ENCODE measurements at regions not wholly inside any gene's neighbourhood (a gene's known extent, or its start where the extent isn't known, plus 50 kb on each side); places are given as distances from the start of the nearest gene placed in this dataset.
"Not testable (repeated sequence)": the region's sequence is repeated elsewhere in the genome, so short reads cannot be mapped to it uniquely, and the experiment has no call there.

DNA sequence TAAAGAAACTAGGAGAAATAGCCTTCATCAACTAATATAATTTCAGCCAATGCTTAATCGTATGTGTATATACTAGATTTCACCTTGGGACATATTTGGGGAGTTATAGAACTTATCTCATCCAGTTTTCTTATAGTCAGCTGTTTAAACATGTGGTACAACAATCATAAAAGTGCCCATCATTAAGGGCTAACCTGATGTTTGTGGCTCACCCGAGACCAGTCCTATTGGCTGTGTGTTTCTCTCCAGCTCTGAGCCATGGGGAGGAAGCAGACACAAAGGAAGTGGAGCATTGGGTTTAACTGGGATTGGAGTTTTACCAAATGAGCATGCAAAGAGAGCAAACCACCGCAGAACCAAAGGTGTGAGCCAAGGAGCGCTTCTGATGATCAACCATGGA, 114.3 kb upstream of the KLF12 start:
- no peak for DNase-seq (ENCODE audit: low read depth)

DNA sequence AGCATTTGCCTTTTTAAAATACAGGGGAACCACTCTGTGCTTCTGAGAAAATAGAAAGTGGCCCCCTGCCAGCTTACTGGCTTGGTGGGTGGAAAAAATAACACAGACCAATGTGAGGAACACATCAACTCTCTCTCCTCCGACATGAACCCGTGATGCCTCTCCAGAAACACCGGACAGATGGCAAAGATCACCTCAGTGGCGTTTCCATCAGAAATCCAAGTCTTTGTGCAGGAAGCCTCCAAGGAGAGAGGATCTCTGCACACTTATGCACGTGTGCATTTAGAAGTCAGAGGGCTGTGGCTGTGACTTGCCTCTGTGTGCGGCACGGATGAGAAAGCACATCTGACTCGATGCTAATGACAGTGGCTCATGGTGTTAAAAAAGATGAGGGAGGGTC, 112.3 kb upstream of the KLF12 start:
- no peak for DNase-seq (ENCODE audit: low read depth)

DNA sequence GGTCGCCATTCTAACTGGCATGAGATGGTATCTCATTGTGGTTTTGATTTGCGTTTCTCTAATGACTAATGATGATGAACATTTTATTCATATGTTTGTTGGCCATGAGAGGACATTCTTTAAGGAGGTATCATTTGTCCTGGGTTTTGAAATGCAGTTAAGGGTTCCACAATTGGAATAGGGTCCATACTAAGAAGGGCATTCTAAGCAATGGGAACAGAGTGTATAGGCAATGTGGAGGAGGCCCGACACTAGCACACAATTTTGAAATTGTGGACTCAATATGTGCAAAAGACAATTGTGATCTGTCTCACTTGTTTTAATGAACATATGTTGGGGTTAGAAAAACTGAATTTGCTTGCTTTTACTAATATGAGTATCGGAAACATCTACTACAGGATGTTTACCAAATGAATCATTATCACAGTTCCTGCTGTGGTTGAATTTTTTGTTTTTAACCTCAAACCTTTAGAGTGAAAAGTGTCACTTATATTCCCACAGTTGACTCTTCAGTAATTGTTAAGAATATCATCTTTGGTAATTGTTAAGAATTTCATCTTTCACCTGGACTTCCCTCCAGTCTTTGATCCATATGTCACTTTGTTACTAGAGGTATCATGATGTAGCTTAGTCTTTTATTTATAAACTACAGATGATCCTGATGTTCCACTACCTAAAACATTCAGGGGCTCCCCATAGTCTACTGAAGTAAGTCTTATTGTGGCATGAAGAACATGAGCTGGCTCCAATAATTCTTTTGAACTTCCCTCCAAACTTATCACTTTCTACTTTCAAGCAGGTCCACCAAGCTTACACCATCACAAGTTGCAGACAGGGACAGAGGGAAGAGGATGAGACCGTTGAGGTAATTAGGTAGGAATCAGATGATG, 109.7 kb upstream of the KLF12 start:
- no peak for DNase-seq (ENCODE audit: low read depth)

DNA sequence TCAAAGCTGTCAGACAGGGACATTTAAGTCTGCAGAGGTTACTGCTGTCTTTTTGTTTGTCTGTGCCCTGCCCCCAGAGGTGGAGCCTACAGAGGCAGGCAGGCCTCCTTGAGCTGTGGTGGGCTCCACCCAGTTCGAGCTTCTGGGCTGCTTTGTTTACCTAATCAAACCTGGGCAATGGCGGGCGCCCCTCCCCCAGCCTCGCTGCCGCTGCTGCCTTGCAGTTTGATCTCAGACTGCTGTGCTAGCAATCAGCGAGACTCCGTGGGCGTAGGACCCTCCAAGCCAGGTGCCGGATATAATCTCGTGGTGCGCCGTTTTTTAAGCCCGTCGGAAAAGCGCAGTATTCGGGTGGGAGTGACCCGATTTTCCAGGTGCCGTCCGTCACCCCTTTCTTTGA, 107.1 kb upstream of the KLF12 start:
- not testable (repeated sequence) for DNase-seq (ENCODE audit: low read depth)

DNA sequence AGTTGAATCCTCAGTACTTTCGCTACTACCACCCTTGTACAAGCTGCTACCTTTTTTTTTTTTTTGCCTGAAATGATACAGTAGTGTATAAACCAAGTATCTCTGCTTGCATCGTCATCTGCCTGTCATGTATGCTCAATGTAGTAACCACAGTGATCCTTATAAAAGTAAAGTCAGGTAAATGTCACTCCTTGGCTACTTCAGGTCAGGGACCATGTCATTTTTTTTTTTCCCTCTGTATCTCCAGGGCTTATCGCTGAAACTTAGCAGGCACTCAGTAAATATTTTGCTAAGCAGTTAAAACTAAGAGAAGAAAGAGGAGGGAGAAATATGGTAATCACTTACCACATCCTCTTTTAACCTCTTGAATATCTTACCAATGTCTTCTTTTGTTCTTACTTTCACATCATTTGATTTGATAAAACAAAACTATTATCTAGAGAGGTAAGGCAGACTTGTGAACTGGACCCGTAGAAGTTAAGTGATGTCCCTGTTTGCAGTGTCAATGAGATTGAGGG, 96.8 kb upstream of the KLF12 start:
- no peak for DNase-seq (ENCODE audit: low read depth)

DNA sequence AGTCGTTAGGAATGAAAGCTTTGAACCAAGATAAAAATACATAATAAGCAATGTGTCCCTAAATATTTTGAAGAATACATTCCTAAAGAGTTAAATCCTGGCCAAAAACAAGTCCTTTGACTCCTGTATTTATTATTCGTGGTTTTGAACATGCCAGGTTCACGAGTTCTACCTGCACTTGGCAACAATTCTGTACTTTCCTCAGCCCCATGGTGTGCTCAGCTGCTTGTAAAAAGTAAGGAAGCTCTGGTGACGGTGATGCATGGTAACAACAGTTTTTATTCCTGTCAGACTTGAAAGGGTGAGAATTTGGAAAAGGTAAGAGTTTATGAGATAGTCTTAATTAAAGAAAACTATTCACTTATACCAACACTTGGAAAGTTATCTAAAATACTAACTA, 95.0 kb upstream of the KLF12 start:
- DNase-seq (ENCODE audit: low read depth) = no peak

DNA sequence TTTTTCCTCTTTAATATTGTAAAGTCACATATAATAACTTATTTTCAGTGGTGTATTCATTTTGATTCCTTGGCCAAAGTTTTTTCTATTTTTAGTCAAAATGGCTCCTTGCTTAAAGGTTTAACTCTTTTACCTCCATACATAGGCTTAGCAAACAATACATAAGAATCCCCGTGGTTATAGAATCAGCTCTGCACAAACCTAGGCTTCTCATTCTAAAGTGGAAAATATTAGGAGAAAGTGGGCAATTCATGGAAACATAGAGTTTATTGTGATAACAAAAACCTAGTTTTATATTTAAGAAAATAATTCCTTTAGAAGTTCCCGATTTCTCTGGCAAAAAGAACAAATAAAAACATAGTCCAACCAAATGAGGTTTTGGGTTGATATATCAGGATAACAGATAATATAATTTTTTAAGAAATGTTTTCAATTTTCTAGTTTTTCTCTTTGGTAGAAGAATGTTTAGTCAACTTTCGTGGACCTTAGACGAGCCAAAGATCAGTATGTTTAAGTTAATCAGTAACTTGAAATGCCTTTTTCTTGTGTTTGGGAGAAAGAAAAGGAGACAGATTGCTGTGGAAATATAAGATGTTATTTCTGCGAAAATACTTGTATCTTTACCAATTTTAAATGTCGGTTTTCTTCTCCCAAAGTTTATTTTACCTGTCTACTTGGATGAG, 93.4 kb upstream of the KLF12 start:
- no peak for DNase-seq (ENCODE audit: low read depth)

DNA sequence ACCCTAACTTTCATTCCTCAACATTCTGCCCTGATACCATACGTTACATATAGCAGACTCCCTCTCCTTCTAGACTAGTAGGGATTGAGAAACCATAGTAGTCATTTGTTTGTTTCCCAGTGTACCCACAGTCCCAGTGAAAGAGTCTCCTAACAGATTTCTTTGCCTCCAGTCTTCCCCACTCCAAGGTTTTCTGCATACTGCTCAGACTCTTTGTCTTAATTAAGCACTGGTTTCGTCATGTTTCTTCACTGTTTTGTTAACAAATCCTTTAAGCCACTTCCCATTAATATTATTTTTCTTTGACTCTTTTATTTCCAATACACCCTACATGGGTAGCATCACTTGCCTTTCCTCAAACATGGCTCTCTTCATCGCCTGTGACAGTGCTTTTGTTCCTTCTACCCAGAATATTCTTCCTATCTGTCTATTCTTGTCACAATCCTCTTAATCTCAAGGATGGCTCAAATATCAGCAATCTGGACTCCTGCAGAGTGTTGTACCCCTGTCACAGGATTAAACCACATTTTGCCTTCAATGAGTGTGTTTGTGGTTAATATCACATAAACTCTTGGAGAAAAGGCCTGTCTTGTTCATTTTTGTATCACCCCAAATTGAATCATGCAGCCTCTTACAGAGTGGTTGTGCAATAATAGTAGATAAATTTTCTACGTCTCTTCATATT, 92.7 kb upstream of the KLF12 start:
- DNase-seq (ENCODE audit: low read depth) = no peak

DNA sequence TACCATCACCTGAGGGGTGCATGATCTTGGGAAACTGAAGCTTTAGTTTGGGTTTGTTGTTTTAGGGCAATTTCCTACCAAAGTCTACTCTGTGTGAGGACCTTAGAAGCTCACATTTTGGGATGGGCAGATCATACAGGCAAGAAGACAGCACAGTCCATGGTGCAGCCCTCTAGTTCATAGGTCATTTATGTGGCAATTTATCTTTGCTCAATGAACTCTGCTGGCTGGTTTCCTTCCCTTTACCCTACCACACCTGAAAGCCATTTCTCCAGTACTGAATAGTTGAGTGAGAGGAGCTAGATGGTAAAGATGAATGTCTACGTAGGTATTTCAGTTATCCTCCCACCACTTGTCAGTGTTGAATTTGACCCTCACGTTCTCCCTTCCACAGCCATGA, 87.5 kb upstream of the KLF12 start:
- DNase-seq (ENCODE audit: low read depth) = no peak

DNA sequence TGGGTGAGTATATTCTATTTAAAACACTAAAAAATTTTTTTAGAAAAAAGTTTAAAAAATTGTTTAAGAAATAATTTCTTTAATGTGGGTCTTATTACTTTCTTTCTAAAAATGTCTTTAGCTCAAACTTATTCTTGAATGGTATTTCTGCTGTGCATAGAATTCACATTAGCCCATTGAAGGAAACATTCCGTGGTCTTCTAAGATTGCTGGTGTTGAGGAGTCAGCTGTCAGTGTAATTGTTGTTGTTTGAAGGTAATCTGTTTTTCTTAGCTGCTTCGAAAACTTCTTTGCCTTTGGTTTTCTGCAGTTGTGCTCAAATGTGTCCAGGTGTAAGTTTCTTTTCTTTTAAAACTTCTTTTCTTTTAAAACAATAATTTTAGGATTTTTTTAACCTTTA, 85.4 kb upstream of the KLF12 start:
- DNase-seq (ENCODE audit: low read depth) = no peak

DNA sequence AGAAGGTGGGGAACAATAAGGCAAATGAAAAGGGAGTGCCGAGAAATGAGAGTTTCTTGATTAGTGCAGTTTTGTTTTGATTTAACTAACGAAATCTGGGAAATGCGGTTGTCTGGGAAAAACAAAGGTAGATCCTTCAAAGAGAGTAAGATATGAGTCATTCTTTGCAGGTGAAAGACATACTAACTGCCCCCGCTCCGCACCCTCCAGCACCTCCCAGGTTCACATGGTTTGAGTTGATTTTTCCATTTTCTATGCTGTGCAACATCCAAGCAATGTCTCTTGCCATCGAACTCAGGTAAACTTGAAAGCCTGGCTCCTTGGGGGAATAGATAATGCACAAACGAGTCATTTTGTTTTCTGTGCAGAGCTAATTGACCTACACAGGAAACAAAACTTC, 84.1 kb upstream of the KLF12 start:
- DNase-seq (ENCODE audit: low read depth) = no peak

DNA sequence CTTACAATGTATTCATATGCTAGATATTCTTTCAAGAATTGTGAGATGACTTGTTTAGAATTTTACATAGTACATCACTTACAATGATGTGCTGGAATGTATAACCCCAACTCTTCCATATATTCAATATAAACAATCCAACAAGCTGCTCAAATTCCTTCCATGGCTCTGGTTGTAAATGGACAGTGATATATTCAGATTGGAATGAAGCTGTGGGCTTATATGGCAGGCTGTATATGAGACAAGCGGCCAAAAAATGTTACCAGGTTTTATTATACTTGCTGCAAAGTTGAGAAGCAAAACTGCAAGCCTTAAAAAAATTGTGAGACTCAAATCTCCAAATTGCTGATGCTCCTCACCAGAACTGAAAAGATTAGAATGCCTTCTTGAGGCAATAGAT, 83.6 kb upstream of the KLF12 start:
- no peak for DNase-seq (ENCODE audit: low read depth)

DNA sequence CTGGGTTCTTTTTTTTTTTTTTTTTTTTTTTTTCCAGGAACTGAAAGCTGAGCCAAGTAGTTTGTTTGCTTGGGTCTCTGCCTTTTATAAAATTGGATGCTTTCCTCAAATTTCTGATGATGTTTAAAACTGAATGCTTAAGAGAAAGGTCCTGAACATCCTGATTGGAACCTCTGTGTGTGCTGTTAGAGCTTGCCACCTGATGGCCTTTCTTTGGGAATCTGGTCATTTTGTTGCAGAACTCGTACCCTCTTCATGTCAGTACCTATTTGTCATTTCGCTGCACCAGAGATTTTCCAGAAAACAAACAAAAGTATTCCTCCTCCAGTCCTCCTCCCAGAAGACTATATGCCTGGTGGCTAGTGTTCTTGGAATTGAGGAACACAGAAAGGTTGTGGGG, 81.2 kb upstream of the KLF12 start:
- DNase-seq (ENCODE audit: low read depth) = no peak

DNA sequence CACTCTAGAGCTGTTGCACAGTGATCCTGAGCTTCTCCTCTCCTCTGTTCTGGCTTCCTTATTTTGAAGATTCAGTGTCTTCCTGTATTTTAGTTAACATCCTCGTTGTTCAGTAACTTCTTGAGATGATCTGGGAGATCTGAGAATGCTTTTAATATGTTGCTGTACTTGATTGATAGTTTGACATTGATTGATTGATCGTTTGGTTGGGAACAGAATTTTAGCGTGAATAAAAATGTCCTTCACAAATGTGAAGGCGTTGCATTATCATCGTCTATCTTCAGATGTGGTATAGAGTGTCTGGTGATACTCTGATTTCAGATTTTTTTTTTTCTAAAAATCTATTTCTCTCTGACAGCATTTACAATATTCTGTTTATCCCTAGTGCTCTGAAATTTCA, 80.1 kb upstream of the KLF12 start:
- DNase-seq (ENCODE audit: low read depth) = no peak

DNA sequence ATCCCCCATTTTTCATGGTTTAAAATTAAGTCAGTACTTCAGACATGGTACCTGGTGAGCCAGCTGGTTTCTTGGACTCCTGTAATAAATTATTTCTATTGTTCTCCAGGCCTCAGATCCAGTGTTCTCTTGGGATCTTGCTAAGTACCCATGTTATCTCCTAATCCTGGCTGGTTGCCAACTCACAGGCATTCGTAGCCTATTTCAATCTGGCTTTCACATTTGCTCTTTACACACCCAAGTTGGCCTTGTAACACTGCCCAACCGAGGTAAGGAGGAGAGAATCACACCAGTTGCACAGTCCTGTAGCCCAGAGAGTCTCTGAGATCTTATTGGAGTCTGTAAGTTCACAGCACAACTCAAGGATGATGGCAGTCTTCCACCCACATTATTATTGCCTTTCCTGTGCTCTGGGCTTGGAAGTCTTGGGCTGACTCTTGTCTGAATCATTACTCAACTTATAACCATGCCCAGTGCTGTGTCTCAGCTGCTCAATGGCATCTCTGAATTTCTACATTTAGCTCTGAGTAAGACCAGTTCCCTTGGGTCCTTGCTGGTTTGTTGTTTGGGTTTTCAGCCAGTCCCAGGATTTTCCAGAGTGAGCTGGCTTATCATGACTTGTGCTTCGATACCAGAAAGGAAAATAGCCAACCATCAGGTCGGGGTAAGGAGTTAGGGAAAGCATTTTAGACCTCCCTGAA, 76.6 kb upstream of the KLF12 start:
- DNase-seq (ENCODE audit: low read depth) = no peak

DNA sequence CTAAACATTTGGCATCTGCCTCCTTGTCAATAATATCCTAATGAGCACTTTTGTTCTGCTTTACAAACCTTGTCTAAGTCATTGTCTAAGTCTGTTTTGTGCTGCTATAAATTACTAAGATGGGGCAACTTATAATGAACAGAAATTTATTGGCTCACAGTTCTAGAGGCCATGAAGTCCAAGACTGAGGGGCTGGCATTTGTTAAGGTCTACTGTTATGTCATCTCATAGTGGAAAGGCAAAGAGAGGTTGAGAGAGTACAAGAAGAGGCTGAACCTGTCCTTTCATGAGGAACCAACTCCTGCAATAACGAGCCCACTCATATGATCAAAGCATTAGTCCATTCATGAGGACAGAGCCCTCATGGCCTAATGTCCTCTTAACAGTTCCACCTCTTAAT, 72.7 kb upstream of the KLF12 start:
- DNase-seq (ENCODE audit: low read depth) = no peak

DNA sequence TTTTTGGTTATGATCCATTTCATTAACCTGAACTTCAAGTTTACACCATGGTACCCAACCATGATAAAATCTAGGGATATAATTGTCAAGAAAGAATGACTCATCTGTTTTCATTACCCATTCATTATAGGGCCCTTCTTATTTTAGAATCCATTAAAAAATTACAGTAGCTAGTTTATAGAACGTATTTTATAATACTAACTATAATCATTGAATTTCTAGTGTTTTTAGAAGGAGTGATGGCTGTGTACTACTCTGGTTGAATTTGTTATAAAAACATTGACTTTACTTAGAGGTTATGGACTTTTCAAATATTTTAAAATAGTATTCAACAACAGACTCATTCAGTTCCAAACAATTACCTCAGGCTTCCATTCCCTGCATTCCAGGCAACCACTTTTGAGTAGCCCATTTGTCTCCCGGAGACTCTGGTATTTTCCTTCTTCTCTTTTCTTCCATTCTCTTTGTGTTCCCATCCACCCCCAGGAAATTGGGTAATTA, 71.9 kb upstream of the KLF12 start:
- DNase-seq (ENCODE audit: low read depth) = no peak

DNA sequence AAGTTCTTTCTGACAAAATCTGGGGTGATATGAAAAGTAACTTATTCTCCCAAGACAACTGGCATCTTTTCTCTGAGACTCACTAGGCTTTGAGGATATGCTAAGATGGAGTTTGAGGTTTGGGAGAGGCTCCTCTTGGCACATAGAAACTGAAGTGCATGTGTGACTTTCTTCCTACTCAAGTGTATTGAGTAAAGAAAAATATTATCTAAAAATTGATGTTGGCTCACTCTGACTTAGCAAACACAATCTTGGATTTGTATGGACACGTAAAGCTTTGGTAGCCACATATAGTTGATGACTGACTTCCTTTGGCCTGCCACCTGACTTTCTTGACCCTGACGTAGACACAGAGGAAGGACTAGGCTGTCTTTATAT, 71.1 kb upstream of the KLF12 start:
- no peak for DNase-seq (ENCODE audit: low read depth)

DNA sequence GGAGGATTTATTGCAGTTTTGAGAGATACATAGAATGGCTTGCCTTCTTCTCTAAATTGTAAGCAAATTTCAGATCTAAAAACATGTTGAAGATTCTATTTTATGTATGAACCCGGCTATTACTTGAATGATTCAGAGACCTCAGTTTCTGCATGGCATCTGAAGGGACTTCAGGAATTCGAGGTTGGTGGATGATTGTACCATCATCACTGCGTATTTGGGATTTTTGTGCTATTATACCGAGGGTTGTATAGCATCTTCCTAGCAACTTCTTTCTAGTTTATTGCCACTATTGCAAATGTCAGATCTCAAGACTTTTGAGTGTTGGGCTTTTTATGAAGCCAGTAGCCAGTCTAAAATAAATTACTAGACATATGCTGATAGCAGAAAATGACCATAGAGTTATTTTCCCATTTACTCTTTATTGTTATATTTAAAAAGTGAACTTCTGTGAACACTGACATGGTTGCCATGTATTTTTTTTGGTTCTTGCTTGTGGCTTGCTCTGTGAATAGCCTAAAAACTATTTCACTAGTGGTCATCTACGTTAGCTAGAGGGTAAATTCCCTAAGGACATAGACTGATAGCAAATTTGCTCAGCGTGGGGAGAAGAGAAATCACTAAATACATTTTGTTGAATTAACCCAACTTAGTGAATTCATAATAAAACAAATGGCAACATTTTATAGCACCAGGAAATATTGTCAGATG, 70.6 kb upstream of the KLF12 start:
- DNase-seq (ENCODE audit: low read depth) = no peak

DNA sequence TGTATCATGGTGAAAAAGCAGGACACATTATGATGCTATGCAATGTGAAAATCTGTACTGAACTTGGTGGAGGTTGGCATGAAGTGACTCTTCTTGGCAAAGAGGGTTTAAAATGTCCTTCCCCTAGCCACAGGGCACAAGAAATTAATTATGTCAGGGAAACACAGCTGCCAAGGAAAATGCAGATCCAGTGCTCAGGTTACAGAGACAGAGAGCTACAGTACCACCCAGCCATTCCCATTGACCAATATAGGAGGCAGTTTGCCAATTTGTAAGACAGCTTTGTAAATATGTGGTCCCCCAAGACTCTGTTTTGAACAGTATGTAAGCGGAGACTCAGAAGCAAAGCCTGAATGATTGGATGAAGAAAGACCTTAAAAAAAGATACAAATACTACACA, 69.4 kb upstream of the KLF12 start:
- no peak for DNase-seq (ENCODE audit: low read depth)

DNA sequence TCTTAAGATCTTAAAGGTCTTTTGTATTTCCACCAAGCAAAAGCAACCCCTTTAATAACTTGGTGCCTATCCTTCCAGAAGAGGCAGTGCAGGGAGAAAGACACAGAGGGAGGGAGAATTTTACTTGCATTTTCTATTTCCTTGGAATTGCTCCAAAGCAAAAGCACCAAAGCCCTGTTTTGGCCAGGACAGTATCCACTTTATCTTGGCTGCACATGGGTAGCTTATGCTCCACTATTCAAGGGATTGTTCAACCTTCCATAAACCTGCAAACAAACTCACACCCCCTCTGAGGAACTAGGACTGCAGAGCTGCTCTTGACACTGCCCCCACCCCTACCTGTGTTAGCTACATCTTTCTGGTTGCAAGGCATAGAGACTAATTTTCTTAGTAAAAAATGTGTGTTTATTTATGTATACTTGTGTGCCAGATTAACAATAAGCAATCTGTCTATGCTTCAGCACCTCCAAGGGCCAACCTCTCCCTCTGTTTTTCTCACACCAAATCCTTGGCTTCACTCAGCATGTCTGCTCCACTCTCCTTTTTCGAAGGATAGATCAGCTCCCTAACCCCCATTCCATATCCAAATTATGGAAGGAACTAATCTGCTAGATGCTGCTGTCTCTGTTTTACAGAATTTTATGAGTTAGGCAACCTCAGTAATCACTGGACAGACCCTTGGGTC, 68.1 kb upstream of the KLF12 start:
- DNase-seq (ENCODE audit: low read depth) = no peak

Data from CMK (cell line).